ENCODE measurements at regions not wholly inside any gene's neighbourhood (a gene's known extent, or its start where the extent isn't known, plus 50 kb on each side); places are given as distances from the start of the nearest gene placed in this dataset.

DNA sequence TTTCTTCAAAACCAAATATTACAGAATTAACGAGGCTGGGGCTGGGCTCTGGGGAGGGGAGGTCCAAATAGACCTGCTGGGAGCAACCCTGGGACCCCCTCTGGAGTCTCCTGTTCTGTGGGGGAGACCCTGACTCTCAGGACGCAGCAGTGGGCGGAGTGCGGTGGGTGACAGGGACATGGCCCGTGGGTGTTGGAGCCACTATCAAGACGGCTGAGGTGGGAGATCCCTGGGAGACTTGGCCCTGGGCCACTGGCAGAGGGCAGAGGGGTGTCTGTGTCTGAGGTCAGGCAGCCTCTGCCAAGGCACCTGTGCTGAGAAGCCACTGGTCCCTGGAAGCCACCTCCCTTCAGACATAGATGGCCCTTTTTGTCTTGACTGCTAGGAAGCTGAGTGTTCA lies 79.5 kb upstream of the CTDP1 start:
- Histone ChIP-seq H3K27me3 (ENCODE audit: control insufficient read depth in 3 of 3, insufficient read depth in 3 of 3, low read length in 2 of 3) (peaks cover 0 to 18% (median 0%) of the 10 kb centered on the region in 3 donors), H3K9me3 (ENCODE audit: control insufficient read depth in 4 of 4, insufficient read depth in 3 of 4, low read length in 3 of 4) (peaks cover 0 to 1% (median 0%) of the 10 kb centered on the region in 4 donors), H3K9ac (ENCODE audit: insufficient read depth in 1 of 2, low read length in 2 of 2) (no peak overlapping the region), H3K4me1 (ENCODE audit: control insufficient read depth in 5 of 5, insufficient read depth in 5 of 5, low read length in 5 of 5) (peaks cover 0 to 12% (median 0%) of the 10 kb centered on the region in 5 donors), H3K36me3 (ENCODE audit: control insufficient read depth in 4 of 4, insufficient read depth in 4 of 4, low read length in 4 of 4) (no peaks in the 10 kb centered on the region), H3K4me3 (no peak overlapping the region), H3K27ac (ENCODE audit: low read depth in 1 of 2, low read length in 1 of 2) (no peak overlapping the region)
- WGBS, 2 donors, result 81 to 85% methylated on average over 6 of the region's 6 CpGs
- TF ChIP-seq, protein P1, sequence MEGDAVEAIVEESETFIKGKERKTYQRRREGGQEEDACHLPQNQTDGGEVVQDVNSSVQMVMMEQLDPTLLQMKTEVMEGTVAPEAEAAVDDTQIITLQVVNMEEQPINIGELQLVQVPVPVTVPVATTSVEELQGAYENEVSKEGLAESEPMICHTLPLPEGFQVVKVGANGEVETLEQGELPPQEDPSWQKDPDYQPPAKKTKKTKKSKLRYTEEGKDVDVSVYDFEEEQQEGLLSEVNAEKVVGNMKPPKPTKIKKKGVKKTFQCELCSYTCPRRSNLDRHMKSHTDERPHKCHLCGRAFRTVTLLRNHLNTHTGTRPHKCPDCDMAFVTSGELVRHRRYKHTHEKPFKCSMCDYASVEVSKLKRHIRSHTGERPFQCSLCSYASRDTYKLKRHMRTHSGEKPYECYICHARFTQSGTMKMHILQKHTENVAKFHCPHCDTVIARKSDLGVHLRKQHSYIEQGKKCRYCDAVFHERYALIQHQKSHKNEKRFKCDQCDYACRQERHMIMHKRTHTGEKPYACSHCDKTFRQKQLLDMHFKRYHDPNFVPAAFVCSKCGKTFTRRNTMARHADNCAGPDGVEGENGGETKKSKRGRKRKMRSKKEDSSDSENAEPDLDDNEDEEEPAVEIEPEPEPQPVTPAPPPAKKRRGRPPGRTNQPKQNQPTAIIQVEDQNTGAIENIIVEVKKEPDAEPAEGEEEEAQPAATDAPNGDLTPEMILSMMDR (IDR thresholded peaks at IDR 0.05; ENCODE audit: control extremely low read depth, extremely low read depth), result no peak
- ATAC-seq (ENCODE audit: insufficient read depth, low FRiP score) (no peak), DNase-seq (no peak)

DNA sequence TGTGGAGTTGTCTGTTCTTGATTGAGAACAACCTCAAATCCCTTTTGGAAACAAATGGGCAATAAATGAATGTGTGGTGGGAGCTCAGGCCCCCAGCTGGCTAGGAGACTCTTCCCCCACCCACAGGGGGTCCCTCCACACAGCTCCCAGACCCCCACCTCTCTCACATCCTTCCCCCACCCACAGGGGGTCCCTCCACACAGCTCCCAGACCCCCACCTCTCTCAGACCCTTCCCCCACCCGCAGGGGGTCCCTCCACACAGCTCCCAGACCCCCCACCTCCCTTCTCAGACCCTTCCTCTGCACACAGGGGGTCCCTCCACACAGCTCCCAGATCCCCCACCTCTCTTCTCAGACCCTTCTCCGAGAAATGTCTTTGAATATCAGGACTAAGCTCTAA lies 79.0 kb upstream of the CTDP1 start:
- Histone ChIP-seq H3K9ac (ENCODE audit: insufficient read depth in 1 of 2, low read length in 2 of 2) (no peak overlapping the region), H3K27ac (ENCODE audit: low read depth in 1 of 2, low read length in 1 of 2) (no peak overlapping the region), H3K4me1 (ENCODE audit: control insufficient read depth in 5 of 5, insufficient read depth in 5 of 5, low read length in 5 of 5) (peaks cover 0 to 12% (median 0%) of the 10 kb centered on the region in 5 donors), H3K4me3 (no peak overlapping the region), H3K27me3 (ENCODE audit: control insufficient read depth in 3 of 3, insufficient read depth in 3 of 3, low read length in 2 of 3) (peaks cover 0 to 16% (median 0%) of the 10 kb centered on the region in 3 donors), H3K9me3 (ENCODE audit: control insufficient read depth in 4 of 4, insufficient read depth in 3 of 4, low read length in 3 of 4) (peaks cover 0 to 1% (median 0%) of the 10 kb centered on the region in 4 donors), H3K36me3 (ENCODE audit: control insufficient read depth in 4 of 4, insufficient read depth in 4 of 4, low read length in 4 of 4) (no peaks in the 10 kb centered on the region)
- 76 to 84% methylated on average over 2 of the region's 2 CpGs for WGBS, 2 donors
- DNase-seq (no peak), ATAC-seq (ENCODE audit: insufficient read depth, low FRiP score) (no peak)
- TF ChIP-seq, protein P1 (IDR thresholded peaks at IDR 0.05; ENCODE audit: control extremely low read depth, extremely low read depth), result no peak

DNA sequence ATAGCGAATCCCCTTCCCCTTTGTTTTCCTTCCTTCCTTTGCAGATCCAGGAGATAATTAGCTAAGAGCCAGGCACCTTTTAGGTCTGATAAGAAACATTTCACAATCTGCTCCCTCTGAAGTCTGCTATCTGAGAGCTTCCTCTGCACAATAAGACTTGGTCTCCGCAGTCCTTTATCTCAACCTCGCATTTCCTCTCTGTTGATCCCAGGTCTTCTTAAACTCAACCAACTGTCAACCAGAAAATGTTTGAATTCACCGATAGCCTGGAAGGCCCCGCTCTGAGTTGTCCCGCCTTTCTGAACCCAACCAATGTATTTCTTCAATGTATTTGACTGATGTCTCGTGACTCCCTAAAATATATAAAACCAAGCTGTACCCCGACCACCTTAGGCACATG lies 78.4 kb upstream of the CTDP1 start:
- H3K4me1 ChIP-seq (ENCODE audit: control insufficient read depth in 5 of 5, insufficient read depth in 5 of 5, low read length in 5 of 5), result peaks cover 0 to 12% (median 0%) of the 10 kb centered on the region in 5 donors
- H3K27me3 ChIP-seq (ENCODE audit: control insufficient read depth in 3 of 3, insufficient read depth in 3 of 3, low read length in 2 of 3), result peaks cover 0 to 13% (median 0%) of the 10 kb centered on the region in 3 donors
- 35 to 50% methylated on average over 8 of the region's 8 CpGs for WGBS, 2 donors
- TF ChIP-seq, protein P1 (IDR thresholded peaks at IDR 0.05; ENCODE audit: control extremely low read depth, extremely low read depth), result no peak
- no peak overlapping the region for H3K9ac ChIP-seq (ENCODE audit: insufficient read depth in 1 of 2, low read length in 2 of 2)
- DNase-seq (no peak), ATAC-seq (ENCODE audit: insufficient read depth, low FRiP score) (no peak)
- peaks cover 0 to 1% (median 0%) of the 10 kb centered on the region in 4 donors for H3K9me3 ChIP-seq (ENCODE audit: control insufficient read depth in 4 of 4, insufficient read depth in 3 of 4, low read length in 3 of 4)
- no peak overlapping the region for H3K27ac ChIP-seq (ENCODE audit: low read depth in 1 of 2, low read length in 1 of 2)
- no peak overlapping the region for H3K4me3 ChIP-seq
- no peaks in the 10 kb centered on the region for H3K36me3 ChIP-seq (ENCODE audit: control insufficient read depth in 4 of 4, insufficient read depth in 4 of 4, low read length in 4 of 4)

Data from lung (tissue), 11 donors.